Naive thymus-derived CD8-positive, alpha-beta T cell (primary cell): ENCODE measurements at regions not wholly inside any gene's neighbourhood (a gene's known extent, or its start where the extent isn't known, plus 50 kb on each side); places are given as distances from the start of the nearest gene placed in this dataset.
"Not testable (repeated sequence)": the region's sequence is repeated elsewhere in the genome, so short reads cannot be mapped to it uniquely, and the experiment has no call there.

Experiments used
- ATAC-seq, 2 donors: fragments of 150-1000 bp; cut with Tn5 transposase in 1 of 2; sonication (Bioruptor Pico), chemical (Tn5 transposase) in 1 of 2; 1 replicate in 1 of 2; 2 replicates in 1 of 2; pipeline ENCODE4 v1.10.0; 2021; ENCODE audit warnings: mild to moderate bottlenecking in 2 of 2, moderate library complexity in 2 of 2
- POLR2A ChIA-PET: fragments of 350-600 bp; sonication (Branson Sonifier 250); formaldehyde crosslinking; loops from one replicate; lab custom pipeline; 2021; ENCODE audit warnings: antibody characterized with exemption; lab: Charles Lee
- DNase-seq, 10 donors: peaks; one replicate each; pipeline versions ENCODE4 v3.0.0 to v3.0.0-alpha.2; 2020 to 2022
- H3K27ac Mint-ChIP-seq, 10 donors: one replicate each; pipeline ENCODE4 v1.8.0; 2020 to 2022; ENCODE audit warnings: mild to moderate bottlenecking in 10 of 10, mixed read lengths in 10 of 10, moderate library complexity in 4 of 10, inconsistent platforms in 1 of 10
- H3K27me3 Mint-ChIP-seq, 5 donors: one replicate each; pipeline ENCODE4 v1.8.0; 2021 to 2022; ENCODE audit warnings: mixed read lengths in 5 of 5
- H3K36me3 Mint-ChIP-seq, 3 donors: one replicate each; pipeline ENCODE4 v1.8.0; 2020 to 2022; ENCODE audit warnings: mixed read lengths in 3 of 3, mild to moderate bottlenecking in 2 of 3, inconsistent platforms in 1 of 3
- H3K4me1 Mint-ChIP-seq, 4 donors: one replicate each; pipeline ENCODE4 v1.8.0; 2021 to 2022; ENCODE audit warnings: mixed read lengths in 4 of 4
- H3K4me3 Mint-ChIP-seq, 10 donors: one replicate each; pipeline ENCODE4 v1.8.0; 2020 to 2022; ENCODE audit warnings: mild to moderate bottlenecking in 10 of 10, mixed read lengths in 10 of 10, moderate library complexity in 6 of 10, inconsistent platforms in 1 of 10
- H3K9me3 Mint-ChIP-seq, 9 donors: one replicate each; pipeline ENCODE4 v1.8.0; 2020 to 2022; ENCODE audit warnings: mixed read lengths in 9 of 9, mild to moderate bottlenecking in 3 of 9, inconsistent platforms in 1 of 9, moderate library complexity in 1 of 9

DNA sequence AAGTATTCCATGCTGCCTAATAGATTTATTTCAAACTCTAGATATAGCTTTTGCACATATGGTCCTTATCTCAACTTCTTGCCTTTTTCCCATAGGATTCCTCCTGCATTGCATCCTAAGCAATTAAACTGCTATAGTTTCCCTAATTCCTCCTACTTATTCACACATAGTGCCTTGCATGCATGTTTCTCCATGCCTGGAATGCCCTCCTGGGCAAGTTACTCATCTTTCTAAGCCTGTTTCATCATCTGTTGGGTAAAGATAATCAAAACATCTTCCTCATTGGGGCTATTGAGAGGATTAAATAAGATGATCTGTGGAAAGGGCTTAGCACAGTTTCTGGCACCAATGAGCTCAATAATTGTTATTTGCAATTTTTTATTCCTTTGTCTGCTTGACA is 726.5 kb downstream of the SLC4A3 start:
- Mint-ChIP-seq H3K27me3 (peaks cover 0 to 3% (median 0%) of the 10 kb centered on the region in 5 donors), H3K27ac (no peak overlapping the region), H3K36me3 (no peaks in the 10 kb centered on the region), H3K4me3 (no peak overlapping the region), H3K9me3 (peaks cover 0 to 11% (median 5%) of the 10 kb centered on the region in 9 donors), H3K4me1 (peaks cover 0 to 2% (median 0%) of the 10 kb centered on the region in 4 donors)
- DNase-seq (no peak), ATAC-seq (no peak)
- POLR2A ChIA-PET = no interaction called here

DNA sequence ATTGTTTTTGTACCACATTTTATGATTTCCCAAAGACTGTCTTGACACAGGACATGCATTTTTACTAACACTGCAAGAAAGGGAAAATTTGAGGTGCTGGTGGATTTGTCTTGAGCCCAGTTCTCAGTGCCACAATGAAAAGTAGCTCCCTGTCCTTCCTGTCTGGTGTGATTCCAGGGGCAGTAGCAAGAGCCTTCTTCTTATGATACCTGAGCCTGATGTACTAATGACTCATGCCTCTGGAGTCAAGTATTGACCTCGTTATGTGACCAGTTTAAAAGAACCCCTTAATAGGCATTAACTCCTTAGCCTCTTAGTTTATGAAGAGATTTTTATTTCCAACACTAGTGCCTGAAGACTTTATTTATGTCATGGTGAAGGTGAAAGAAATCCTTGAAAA is 728.6 kb downstream of the SLC4A3 start:
- peaks cover 0 to 2% (median 0%) of the 10 kb centered on the region in 4 donors for H3K4me1 Mint-ChIP-seq
- POLR2A ChIA-PET = no interaction called here
- no peak overlapping the region for H3K4me3 Mint-ChIP-seq
- DNase-seq (no peak), ATAC-seq (no peak)
- peaks cover 0 to 3% (median 0%) of the 10 kb centered on the region in 5 donors for H3K27me3 Mint-ChIP-seq
- no peak overlapping the region for H3K27ac Mint-ChIP-seq
- no peaks in the 10 kb centered on the region for H3K36me3 Mint-ChIP-seq
- peaks cover 0 to 14% (median 5%) of the 10 kb centered on the region in 9 donors for H3K9me3 Mint-ChIP-seq

DNA sequence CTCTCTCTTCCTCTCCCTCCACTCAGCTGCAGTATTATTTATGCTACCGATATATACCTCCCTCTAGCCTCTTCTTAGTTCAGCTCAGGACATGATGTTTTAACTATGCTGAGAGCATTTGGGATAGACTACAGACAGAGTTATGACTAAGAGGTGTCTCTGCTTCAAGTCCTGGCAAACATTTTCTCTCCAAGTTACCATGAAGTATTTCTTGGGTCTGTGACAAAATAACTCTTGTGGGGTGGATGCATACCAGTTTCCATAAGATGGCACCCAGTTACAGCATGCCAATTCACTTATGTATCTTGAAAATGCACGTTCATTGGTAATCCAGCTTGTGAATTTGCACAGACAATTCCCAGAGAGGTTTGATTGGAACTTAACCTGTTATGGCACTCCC is 737.6 kb downstream of the SLC4A3 start:
- POLR2A ChIA-PET = no interaction called here
- Mint-ChIP-seq H3K27me3 (peaks cover 0 to 1% (median 0%) of the 10 kb centered on the region in 5 donors), H3K4me3 (no peak overlapping the region), H3K36me3 (no peaks in the 10 kb centered on the region), H3K9me3 (peaks cover under 1 to 14% (median 4%) of the 10 kb centered on the region in 9 donors), H3K4me1 (no peaks in the 10 kb centered on the region), H3K27ac (no peak overlapping the region)
- DNase-seq (no peak), ATAC-seq (no peak)

DNA sequence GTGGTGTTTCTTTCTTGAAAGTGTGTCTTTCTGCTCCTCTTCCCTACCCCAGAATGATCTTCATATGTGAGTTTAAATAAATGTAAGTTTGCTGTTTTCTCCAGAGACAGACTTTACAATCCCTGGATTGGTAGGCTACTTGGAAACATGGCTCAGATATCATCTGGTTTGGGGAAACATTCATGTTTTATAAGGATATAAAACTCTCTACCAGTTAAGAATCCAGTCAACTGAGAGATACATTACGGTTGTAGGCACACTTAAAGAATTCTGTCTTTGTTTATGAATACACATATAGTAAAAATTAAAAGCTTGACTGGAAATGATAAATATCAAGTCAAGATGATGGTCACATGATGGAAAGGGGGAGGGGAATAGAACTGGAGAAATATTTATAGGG is 739.3 kb downstream of the SLC4A3 start:
- H3K4me3 Mint-ChIP-seq = no peak overlapping the region
- no peaks in the 10 kb centered on the region for H3K4me1 Mint-ChIP-seq
- DNase-seq = no peak
- H3K9me3 Mint-ChIP-seq = peaks cover 0 to 14% (median 2%) of the 10 kb centered on the region in 9 donors
- peaks cover 0 to under 1% (median 0%) of the 10 kb centered on the region in 5 donors for H3K27me3 Mint-ChIP-seq
- POLR2A ChIA-PET = no interaction called here
- H3K27ac Mint-ChIP-seq = no peak overlapping the region
- H3K36me3 Mint-ChIP-seq = no peaks in the 10 kb centered on the region
- ATAC-seq = no peak

DNA sequence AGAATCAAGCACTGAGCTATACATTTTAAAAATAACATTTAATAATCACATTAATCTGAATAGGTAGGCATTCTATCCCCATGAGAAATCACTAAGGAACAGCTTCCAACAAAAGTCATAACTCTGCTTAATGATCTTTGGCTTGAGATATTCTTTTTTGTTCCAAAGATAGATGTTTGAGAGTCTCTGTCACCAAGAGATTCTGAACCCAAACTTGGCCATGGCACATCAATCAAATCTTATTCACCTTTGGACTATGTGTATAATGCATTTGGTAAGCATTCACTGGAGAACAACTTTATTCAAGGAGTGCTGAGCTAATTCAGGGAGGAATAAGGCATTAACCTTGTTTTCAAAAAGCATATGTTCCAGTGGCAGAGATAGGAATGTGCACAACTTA is 743.3 kb downstream of the SLC4A3 start:
- Mint-ChIP-seq H3K27ac (no peak overlapping the region), H3K4me1 (no peaks in the 10 kb centered on the region), H3K27me3 (no peaks in the 10 kb centered on the region), H3K4me3 (no peak overlapping the region), H3K36me3 (no peaks in the 10 kb centered on the region), H3K9me3 (peaks cover 0 to 14% (median 0%) of the 10 kb centered on the region in 9 donors)
- POLR2A ChIA-PET = no interaction called here
- no peak for DNase-seq
- no peak for ATAC-seq

DNA sequence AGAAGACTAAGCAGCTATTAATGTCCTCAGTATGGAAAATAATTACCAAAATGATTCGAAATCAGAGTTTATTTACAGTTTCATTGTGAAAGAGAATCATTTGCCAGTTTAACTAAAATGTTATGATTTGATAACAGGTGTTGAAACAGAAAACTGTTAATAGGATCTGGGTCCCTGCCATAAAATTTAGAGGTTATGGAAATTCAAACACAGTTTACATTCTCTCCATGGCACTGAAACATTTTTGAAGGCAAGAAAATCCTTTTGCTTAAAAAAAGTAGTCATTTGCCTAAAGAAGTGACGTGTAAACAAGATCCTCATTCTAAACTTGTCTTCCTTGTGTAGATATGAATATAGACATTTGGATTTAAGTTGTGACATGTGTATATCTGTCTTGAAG is 743.8 kb downstream of the SLC4A3 start:
- ATAC-seq (no peak), DNase-seq (no peak)
- Mint-ChIP-seq H3K4me1 (no peaks in the 10 kb centered on the region), H3K27ac (no peak overlapping the region), H3K27me3 (no peaks in the 10 kb centered on the region), H3K9me3 (peaks cover 0 to 14% (median 0%) of the 10 kb centered on the region in 9 donors), H3K4me3 (no peak overlapping the region), H3K36me3 (no peaks in the 10 kb centered on the region)
- POLR2A ChIA-PET = no interaction called here

DNA sequence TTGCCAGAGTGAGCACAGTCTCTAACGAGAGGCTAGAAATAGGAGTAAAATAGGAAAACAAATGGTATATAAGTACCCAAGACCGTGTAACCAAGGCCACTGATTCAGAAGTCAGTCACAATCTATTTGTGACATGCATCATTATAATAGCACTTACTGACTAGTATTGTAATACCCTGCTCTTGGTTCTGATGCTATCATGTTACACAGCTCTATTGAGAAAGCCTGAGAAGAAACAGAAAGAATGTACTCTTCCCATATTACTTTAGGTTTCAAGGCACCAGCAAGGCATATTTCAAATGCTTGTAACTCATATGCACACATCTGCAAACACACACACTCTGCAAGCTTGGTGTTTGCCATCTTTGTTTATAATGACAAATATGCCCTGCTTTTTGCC is 746.4 kb downstream of the SLC4A3 start:
- Mint-ChIP-seq H3K9me3 (peaks cover 0 to 12% (median under 1%) of the 10 kb centered on the region in 9 donors), H3K4me3 (no peak overlapping the region), H3K36me3 (no peaks in the 10 kb centered on the region), H3K4me1 (no peaks in the 10 kb centered on the region), H3K27me3 (no peaks in the 10 kb centered on the region), H3K27ac (no peak overlapping the region)
- POLR2A ChIA-PET = no interaction called here
- no peak for ATAC-seq
- no peak for DNase-seq

DNA sequence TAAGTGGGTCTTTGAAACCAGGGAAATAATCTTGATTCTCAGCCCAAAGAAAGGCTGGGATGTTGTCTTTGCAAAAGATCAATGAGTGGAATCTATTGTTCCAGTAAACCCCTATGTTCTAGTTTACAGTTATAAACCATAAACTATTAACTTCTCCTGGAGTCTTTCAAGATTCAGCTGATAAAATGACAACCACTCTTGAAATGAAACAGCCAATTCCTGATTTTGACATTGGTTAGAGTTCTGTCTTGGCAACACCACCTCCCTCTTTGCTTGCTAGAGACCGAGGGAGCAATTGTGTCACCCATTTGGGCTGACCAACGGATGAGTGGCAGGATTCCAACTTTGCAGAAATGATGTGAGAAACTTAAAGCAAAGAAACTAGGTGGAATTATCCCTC is 746.9 kb downstream of the SLC4A3 start:
- Mint-ChIP-seq H3K27ac (no peak overlapping the region), H3K4me3 (no peak overlapping the region), H3K27me3 (no peaks in the 10 kb centered on the region), H3K4me1 (no peaks in the 10 kb centered on the region), H3K9me3 (peaks cover 0 to 8% (median 3%) of the 10 kb centered on the region in 9 donors), H3K36me3 (no peaks in the 10 kb centered on the region)
- POLR2A ChIA-PET = no interaction called here
- ATAC-seq = no peak
- DNase-seq = no peak

DNA sequence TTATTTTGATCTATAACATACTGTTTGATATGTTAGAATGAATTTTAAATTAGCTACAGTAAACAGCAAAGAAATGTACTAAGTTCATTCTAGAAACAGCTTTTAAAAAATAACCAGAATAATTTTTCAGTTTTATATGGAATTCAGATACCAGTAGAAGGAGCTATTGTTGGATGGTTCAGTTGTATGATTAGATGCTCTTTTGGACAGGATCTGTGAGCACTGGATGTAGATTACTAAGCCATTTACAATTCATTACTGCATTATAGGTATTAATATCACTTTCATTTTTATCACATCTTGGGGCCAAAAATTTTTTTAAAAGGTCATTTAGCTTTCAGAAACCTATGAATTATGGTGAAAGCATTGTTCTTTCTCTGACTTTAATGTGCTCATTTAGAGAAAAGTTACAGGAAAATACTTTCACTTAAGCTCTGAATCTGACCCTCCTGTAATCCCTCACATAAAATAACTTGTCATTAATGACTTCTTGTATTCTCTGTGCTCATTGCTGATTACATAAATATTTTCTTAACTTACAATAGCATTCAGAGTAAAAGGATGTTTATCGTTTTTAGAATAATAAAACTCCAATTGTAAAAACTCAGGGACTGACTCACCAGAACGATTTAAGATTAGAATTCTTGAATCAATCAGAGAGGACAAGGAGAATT is 750.2 kb downstream of the SLC4A3 start:
- Mint-ChIP-seq H3K27me3 (no peaks in the 10 kb centered on the region), H3K27ac (no peak overlapping the region), H3K9me3 (peaks cover 2 to 27% (median 15%) of the 10 kb centered on the region in 9 donors), H3K4me1 (no peaks in the 10 kb centered on the region), H3K4me3 (no peak overlapping the region), H3K36me3 (no peaks in the 10 kb centered on the region)
- POLR2A ChIA-PET = no interaction called here
- DNase-seq (no peak), ATAC-seq (no peak)

DNA sequence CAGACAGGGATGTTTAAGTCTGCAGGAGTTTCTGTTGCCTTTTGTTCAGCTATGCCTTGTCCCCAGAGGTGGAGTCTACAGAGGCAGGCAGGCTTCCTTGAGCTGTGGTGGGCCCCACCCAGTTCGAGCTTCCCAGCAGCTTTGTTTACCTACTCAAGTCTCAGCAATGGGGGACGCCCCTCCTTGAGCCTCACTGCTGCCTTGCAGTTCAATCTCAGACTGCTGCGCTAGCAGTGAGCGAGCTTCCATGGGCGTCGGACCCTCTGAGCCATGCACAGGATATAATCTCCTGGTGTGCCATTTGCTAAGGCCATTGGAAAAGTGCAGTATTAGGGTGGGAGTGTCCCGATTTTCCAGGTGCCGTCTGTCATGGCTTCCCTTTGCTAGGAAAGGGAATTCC is 760.3 kb downstream of the SLC4A3 start:
- ATAC-seq, H3K36me3 Mint-ChIP-seq, POLR2A ChIA-PET, H3K4me3 Mint-ChIP-seq, H3K4me1 Mint-ChIP-seq, H3K27ac Mint-ChIP-seq, DNase-seq, H3K27me3 Mint-ChIP-seq: not testable (repeated sequence)
- H3K9me3 Mint-ChIP-seq = peaks cover 0 to 22% (median 9%) of the 10 kb centered on the region in 9 donors

DNA sequence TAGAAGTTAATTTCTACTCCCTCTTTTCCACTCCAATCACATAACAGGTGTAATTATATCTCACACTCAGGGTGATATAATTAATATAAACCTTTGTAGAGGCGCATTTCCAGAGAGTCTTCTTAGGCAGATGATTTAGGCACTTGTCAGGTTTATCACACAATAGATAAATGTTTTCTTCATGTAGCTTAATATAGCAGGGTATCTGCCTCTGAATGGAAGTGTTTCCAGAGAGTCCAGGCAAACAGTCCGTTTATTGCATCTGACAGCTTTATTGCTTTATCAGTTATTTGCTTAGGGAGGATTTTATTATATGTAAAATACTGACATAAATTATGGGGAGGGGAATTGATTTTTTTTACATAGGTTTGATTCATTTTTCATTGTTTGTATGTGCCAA is 766.3 kb downstream of the SLC4A3 start:
- POLR2A ChIA-PET = no interaction called here
- DNase-seq (no peak), ATAC-seq (no peak)
- Mint-ChIP-seq H3K4me3 (no peak overlapping the region), H3K36me3 (no peaks in the 10 kb centered on the region), H3K27ac (no peak overlapping the region), H3K4me1 (no peaks in the 10 kb centered on the region), H3K9me3 (peaks cover 0 to 6% (median 3%) of the 10 kb centered on the region in 9 donors), H3K27me3 (peaks cover 0 to 4% (median 0%) of the 10 kb centered on the region in 5 donors)

DNA sequence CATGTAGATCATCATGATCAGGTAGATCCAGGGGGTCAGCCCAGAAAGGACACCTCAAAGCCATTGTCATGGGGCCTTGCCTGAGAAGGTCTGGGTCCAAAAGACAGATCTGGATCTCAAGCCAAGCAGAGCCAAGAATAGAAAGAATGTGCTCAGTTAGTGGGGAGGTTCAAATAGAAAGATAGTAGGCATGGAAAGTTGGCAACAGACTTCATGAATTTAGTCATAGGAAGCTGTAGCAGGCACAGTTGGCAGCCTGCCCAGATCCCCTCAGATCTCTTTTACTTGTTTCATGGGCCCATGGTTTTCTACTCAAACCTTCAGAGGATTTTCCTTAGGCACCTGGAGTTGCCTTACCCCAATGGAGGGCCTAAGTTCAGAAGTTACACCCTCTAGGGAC is 767.0 kb downstream of the SLC4A3 start:
- Mint-ChIP-seq H3K4me1 (no peaks in the 10 kb centered on the region), H3K36me3 (no peaks in the 10 kb centered on the region), H3K27me3 (peaks cover 0 to 4% (median 0%) of the 10 kb centered on the region in 5 donors), H3K4me3 (no peak overlapping the region), H3K9me3 (peaks cover 0 to 5% (median 2%) of the 10 kb centered on the region in 9 donors), H3K27ac (no peak overlapping the region)
- no peak for DNase-seq
- ATAC-seq = no peak
- POLR2A ChIA-PET = no interaction called here

DNA sequence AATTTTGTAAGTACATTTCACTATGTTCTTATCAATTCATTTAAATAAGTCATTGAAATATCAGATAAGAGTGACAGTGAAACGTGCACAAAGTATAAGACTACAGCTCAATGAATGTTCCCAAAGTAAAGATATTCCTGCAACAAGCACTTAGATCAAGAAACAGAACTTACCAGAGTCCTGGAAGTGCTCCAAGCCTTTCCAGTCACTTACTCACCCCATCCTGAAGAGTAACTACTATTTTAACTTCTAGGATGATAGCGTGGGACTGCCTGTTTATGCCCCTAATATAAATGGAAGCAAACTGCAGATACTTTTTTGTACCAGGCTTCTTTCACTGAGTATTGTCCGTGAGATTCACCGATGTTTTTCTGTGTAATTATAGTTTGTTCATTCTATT is 768.9 kb downstream of the SLC4A3 start:
- Mint-ChIP-seq H3K4me1 (peaks cover 0 to under 1% (median 0%) of the 10 kb centered on the region in 4 donors), H3K4me3 (no peak overlapping the region), H3K27ac (no peak overlapping the region), H3K27me3 (peaks cover 0 to 5% (median 0%) of the 10 kb centered on the region in 5 donors), H3K9me3 (peaks cover 2 to 8% (median 3%) of the 10 kb centered on the region in 9 donors), H3K36me3 (no peaks in the 10 kb centered on the region)
- no peak for ATAC-seq
- POLR2A ChIA-PET = no interaction called here
- no peak for DNase-seq

DNA sequence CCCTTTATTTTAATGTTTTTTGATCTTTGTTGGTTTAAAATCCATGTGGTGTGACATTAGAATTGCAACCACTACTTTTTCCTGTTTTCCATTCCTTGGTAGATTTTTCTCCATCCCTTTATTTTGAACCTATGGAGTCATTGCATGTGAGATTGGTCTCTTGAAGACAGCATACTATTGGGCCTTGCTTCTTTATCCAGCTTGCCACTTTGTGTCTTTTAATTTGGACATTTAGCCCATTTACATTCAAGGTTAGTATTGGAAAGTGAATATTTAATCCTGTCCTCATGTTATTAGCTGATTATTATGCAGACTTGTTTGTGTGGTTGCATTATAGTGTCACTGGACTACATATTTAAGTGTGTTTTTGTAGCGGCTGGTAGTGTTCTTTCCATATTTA is 782.9 kb downstream of the SLC4A3 start:
- Mint-ChIP-seq H3K9me3 (peaks cover 7 to 74% (median 32%) of the 10 kb centered on the region in 9 donors), H3K27me3 (peaks cover 0 to 1% (median 0%) of the 10 kb centered on the region in 5 donors), H3K27ac (no peak overlapping the region), H3K4me1 (peaks cover 0 to 1% (median 0%) of the 10 kb centered on the region in 4 donors), H3K36me3 (peaks cover 0 to 19% (median 2%) of the 10 kb centered on the region in 3 donors), H3K4me3 (no peak overlapping the region)
- ATAC-seq (no peak), DNase-seq (no peak)
- POLR2A ChIA-PET = no interaction called here
